ENCODE measurements at regions not wholly inside any gene's neighbourhood (a gene's known extent, or its start where the extent isn't known, plus 50 kb on each side); places are given as distances from the start of the nearest gene placed in this dataset.
A peak's percentile ranks its signal among the peaks of the same experiment; 100 is the strongest.
"Not testable (repeated sequence)": the region's sequence is repeated elsewhere in the genome, so short reads cannot be mapped to it uniquely, and the experiment has no call there.

DNA sequence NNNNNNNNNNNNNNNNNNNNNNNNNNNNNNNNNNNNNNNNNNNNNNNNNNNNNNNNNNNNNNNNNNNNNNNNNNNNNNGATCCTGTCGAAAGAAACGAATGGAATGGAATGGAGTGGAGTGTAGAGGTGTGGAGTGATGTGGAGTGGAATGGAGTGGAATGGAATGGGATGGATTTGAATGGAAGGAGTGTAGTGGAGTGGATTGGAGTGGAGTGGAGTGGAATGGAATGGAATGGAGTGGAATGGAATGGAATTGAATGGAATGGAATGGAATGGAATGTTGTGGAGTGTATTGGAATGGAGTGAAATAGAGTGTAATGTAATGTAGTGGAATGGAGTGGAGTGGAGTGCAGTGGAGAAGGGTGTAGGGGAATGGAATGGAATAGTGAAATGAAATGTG, 1275.4 kb upstream of the TPTE start:
- H3K27me3 ChIP-seq; H3K4me3 ChIP-seq; H3K4me1 ChIP-seq; H3K36me3 ChIP-seq; intact Hi-C loops (cut with DNase I); DNase-seq; H3K27ac ChIP-seq: not testable (repeated sequence)
- WGBS, 2 donors = 17 to 59% methylated on average over 2 of the region's 2 CpGs
- H3K9me3 ChIP-seq = peaks cover 8 to 19% (median 14%) of the 10 kb centered on the region in 4 donors

DNA sequence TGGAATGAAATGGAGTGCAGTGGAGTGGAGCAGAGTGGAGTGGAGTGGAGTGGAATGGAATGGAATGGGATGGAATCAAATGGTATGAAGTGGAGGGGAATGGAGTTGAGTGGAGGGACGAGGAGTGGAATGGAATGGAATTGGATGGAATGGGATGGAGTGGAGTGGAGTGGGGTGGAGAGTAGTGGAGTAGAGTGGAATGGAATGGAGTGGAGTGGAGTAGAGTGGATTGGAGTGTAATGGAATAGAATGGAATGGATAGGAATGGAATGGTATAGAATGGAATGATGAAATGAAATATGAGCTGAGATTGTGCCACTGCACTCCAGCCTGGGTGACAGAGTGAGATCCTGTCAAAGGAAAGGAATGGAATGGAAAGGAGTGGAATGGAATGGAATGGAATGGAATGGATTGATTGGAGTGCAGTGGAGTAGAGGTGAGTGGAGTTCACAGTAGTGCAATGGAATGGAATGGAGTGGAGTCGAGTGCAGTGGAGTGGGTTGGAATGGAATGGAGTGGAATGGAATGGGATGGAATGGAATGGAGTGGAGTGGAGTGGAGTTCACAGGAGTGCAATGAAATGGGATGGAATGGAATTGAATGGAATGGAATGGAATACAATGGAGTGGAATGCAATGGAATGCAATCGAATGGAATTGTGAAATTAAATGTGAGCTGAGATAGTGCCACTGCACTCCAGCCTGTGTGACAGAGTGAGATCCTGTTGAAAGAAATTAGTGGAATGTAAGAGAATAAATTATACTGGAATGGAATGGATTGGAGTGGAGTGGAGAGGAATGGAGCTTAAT, 1274.7 kb upstream of the TPTE start:
- H3K36me3 ChIP-seq; H3K4me3 ChIP-seq; H3K4me1 ChIP-seq; H3K27me3 ChIP-seq; H3K27ac ChIP-seq; intact Hi-C loops (cut with DNase I): not testable (repeated sequence)
- WGBS, 2 donors = 46 to 58% methylated on average over 3 of the region's 3 CpGs
- H3K9me3 ChIP-seq = peaks cover 8 to 19% (median 14%) of the 10 kb centered on the region in 4 donors
- DNase-seq = peak; percentile 43

- peaks cover 8 to 19% (median 14%) of the 10 kb centered on the region in 4 donors for H3K9me3 ChIP-seq
- H3K27ac ChIP-seq; H3K4me1 ChIP-seq; DNase-seq; intact Hi-C loops (cut with DNase I); H3K27me3 ChIP-seq; H3K36me3 ChIP-seq; H3K4me3 ChIP-seq: not testable (repeated sequence)
Measured at GRCh38 chr21:9247290-9247613, 1274.1 kb upstream of the TPTE start.

- H3K4me1 ChIP-seq; H3K4me3 ChIP-seq; H3K27ac ChIP-seq; H3K27me3 ChIP-seq; intact Hi-C loops (cut with DNase I); H3K36me3 ChIP-seq; DNase-seq: not testable (repeated sequence)
- H3K9me3 ChIP-seq = peaks cover 8 to 19% (median 14%) of the 10 kb centered on the region in 4 donors
- 56 to 64% methylated on average over 3 of the region's 3 CpGs for WGBS, 2 donors
Measured at GRCh38 chr21:9247616-9248317, 1273.6 kb upstream of the TPTE start.
